KOPT-K1 (cell line): ENCODE measurements at regions not wholly inside any gene's neighbourhood (a gene's known extent, or its start where the extent isn't known, plus 50 kb on each side); places are given as distances from the start of the nearest gene placed in this dataset.

Experiments
- H3K27ac ChIP-seq: fragments of 200-600 bp; sonication (generic); 2 replicates; pipeline ENCODE4 v1.5.1; 2016; ENCODE audit warnings: antibody characterized with exemption, mild to moderate bottlenecking, low read depth, low read length; ENCODE audit not compliant: poor library complexity, severe bottlenecking
- H3K36me3 ChIP-seq: fragments of 200-600 bp; sonication (generic); 2 replicates; pipeline ENCODE4 v1.5.1; 2017; ENCODE audit warnings: antibody characterized with exemption, mild to moderate bottlenecking, low read length, moderate library complexity; ENCODE audit not compliant: insufficient read depth
- H3K9me3 ChIP-seq: fragments of 200-600 bp; sonication (generic); 2 replicates; pipeline ENCODE4 v1.5.1; 2017; ENCODE audit warnings: antibody characterized with exemption, low read length, mild to moderate bottlenecking; ENCODE audit not compliant: insufficient read depth, poor library complexity, severe bottlenecking

DNA sequence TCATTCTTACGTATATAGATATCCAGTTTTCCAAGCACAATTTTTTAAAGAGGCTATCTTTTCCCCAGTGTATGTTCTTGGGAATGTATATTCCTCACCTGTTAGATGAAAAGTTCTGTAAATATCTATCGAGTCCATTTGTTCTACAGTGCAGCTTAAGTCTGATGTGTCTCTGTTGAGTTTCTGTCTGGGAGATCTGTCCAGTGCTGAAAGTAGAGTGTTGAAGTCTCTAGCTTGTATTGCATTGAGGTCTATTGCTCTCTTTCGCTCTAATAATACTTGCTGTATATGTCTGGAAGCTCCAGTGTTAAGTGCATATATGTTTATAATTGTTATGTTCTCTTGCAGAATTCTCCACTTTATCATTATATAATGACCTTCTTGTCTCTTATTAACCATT, 373.1 kb downstream of the PPARGC1A start:
- Histone ChIP-seq H3K9me3 (no peaks in the 10 kb centered on the region), H3K27ac (no peak overlapping the region), H3K36me3 (no peaks in the 10 kb centered on the region)

DNA sequence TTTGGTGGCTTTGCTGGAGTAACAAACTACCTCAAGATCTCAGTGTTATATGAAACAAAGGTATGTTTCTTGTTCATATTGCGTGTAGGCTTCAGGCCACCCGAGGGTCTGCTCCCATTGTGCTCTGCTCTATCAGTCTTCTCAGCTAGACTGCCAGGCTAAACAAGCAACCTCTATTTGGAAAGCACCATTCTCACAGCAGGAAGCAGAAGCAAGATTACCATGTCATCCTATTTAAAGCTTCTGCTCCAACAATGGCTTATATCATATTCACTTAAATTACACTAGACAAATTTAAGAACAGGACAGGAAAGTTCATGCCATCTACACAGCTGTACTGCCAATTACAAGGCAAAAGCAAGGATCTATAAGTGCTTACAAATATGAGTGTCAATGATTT, 385.8 kb downstream of the PPARGC1A start:
- Histone ChIP-seq H3K36me3 (no peaks in the 10 kb centered on the region), H3K9me3 (no peaks in the 10 kb centered on the region), H3K27ac (no peak overlapping the region)

DNA sequence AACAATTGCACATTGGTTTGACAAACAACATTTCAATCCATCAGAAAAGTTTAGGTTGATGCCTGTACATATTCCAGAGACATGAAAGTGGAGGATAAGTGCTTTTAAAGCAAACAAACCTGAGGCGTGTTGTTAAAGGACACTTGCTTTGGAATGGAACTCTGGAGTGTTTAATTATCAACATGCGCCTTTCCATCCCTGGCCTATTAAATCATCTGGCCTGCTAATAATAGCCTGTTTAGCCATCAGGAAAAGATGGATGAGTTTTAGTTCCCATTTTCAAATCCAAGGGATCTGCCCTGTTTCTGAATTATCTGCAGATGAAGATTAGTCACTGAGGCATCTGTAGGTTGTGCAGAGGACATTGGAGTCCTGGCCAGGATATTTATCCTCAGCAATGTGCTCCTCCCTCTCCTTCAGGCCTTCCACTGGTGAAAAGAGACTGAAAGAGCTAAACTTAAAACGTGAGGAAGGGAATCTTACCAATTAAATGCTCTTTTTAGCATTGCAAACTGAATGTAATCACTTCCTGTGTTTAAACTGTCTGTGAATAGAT, 388.9 kb downstream of the PPARGC1A start:
- Histone ChIP-seq H3K9me3 (no peaks in the 10 kb centered on the region), H3K27ac (no peak overlapping the region), H3K36me3 (no peaks in the 10 kb centered on the region)

DNA sequence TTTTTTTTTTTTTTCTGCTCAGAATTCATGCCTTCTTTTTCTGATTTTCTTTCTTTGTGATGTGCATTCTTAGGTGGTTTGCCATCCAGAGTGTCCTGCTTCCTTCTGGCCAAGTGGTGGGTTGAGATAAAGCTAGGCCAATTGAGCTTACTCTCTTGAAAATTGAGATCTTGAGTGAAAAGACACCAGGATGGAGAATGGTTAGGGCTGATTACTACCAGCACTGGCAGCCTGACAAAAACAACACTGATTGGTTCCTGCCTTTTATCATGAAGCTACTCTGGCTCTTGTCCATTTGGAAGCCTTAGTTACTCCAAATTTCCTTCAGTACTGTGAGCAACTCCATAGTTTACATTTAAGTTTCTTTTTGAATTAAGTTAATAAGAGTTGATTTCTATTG, 404.0 kb downstream of the PPARGC1A start:
- Histone ChIP-seq H3K27ac (no peak overlapping the region), H3K9me3 (no peaks in the 10 kb centered on the region), H3K36me3 (no peaks in the 10 kb centered on the region)

DNA sequence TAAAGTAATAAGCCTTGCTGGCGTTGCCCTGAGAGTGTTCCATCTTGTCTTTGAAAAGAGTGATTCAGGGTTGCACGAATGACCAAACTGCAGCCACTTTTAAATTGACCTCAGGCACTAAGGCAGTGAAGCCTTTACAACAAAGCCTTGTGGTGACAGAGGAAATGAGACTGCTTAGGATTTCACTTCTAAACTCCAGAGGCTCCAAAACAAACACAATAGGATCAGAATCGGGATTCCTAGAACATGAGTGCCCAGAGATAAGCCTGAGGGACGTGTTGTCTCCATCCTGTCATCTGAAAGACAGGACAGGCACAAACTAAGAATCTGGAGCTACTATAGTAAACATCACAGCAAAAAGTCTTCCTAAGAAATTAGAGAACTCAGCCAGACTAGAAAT, 405.2 kb downstream of the PPARGC1A start:
- no peaks in the 10 kb centered on the region for H3K9me3 ChIP-seq
- no peaks in the 10 kb centered on the region for H3K36me3 ChIP-seq
- no peak overlapping the region for H3K27ac ChIP-seq

DNA sequence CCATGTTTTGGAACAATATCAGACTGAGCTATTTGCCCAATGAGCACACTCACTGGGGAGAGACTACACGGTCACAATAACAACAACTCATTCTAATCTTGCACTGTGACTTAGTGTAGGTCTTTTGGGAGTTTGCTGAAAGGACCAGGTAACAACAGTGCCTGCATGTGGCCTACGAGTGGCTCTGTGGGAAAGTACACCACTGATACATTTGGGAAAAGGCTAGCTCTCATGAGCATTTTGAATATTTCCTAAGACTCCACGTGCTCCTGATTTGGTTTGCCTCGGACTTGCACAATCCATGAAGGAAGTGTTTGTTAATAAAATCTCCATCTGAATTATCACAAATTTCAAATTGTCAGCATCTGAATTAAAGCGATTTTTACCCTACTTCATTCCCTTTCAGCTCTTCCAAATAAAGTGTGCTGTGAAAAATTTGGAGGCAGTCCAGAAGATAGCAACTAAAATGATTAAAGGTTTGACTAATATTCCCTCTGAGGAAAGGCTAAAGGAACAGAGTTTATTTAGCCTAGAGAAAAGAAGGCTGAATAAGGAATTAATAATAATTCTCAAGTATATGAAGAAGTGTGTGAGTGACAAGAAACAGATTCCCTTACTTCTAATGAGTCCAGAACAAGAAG, 406.4 kb downstream of the PPARGC1A start:
- H3K27ac ChIP-seq = no peak overlapping the region
- H3K9me3 ChIP-seq = no peaks in the 10 kb centered on the region
- H3K36me3 ChIP-seq = no peaks in the 10 kb centered on the region

DNA sequence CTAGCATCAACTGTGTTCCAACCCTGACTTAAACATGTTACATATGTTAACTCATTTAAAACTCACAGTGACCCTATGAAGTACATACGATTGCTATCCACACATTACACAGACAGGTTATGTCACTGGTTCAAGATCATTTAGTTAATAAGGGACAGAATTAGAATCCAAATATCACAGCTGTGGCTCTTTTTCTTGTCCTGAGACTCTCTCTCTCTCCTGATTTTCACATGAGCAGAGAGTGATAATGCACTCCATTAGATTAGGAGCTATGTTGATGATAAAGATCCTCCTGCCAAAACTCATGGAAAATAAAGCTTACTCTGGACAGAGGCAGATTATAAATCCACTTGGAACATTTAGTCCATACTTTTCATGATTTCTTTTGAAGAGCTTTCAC, 408.3 kb downstream of the PPARGC1A start:
- Histone ChIP-seq H3K9me3 (no peaks in the 10 kb centered on the region), H3K36me3 (no peaks in the 10 kb centered on the region), H3K27ac (no peak overlapping the region)

DNA sequence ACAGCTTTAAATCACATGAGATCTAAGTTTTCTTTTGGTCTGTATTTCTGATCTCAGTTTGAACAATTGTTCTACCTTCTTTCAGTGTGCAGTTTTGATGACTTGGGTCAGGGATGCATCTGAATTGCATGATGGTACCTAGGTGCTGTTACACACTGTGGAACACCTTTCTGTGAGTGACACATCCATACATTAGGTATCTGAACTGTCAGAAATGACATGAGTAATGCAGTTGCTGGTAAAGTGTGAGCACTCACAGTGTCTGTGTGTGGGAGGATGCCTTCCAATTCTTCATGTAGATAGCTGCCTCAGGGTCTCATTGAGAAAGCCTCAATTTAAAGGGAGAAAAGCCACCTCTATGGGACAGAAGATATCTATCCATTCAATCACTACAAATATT, 411.9 kb downstream of the PPARGC1A start:
- Histone ChIP-seq H3K27ac (no peak overlapping the region), H3K9me3 (no peaks in the 10 kb centered on the region), H3K36me3 (no peaks in the 10 kb centered on the region)

DNA sequence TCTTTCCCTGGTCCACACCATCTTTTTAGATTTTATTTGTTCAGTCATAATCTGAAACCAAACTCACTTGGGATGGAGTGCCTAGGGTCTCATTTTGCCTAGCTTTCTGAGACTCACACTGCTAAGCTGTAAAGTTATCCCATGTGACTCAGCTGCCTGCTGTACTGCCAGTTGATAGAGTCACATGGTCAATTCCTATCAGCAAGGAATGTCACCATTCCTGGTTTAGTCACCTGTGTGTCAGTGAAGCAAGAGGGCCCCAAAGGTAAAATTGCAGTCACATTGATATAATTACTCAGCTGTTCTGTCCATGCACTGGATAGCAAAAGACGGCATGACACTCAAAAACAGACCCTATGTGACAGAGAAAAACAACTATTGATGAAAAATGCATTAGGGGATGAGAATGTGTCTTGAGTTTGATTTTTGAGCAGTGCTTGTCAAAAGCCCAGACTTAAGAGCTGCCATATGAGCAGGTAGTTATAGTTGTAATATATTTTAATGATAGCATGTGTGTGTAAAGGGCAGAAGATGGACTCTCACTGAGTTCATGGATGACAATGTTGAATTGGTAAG, 413.2 kb downstream of the PPARGC1A start:
- Histone ChIP-seq H3K36me3 (no peaks in the 10 kb centered on the region), H3K9me3 (no peaks in the 10 kb centered on the region), H3K27ac (no peak overlapping the region)

DNA sequence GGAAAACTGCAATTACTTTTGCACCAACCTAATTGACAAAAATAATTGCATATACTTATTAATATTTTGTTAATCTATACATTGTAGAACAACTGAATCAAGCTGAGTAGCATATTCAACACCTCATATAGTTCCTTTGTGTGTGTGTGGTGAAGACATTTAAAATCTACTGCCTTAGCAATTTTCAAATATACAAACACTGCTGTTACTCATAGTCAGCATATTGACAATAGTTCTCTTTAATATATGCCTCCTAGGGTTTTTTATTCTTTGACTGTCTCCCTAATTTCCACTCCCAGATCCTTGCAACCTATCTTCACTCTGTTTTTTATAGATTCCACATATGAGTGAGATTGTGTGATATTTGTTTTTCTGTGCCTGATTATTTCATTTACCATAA, 426.8 kb downstream of the PPARGC1A start:
- Histone ChIP-seq H3K36me3 (no peaks in the 10 kb centered on the region), H3K27ac (no peak overlapping the region), H3K9me3 (no peaks in the 10 kb centered on the region)

DNA sequence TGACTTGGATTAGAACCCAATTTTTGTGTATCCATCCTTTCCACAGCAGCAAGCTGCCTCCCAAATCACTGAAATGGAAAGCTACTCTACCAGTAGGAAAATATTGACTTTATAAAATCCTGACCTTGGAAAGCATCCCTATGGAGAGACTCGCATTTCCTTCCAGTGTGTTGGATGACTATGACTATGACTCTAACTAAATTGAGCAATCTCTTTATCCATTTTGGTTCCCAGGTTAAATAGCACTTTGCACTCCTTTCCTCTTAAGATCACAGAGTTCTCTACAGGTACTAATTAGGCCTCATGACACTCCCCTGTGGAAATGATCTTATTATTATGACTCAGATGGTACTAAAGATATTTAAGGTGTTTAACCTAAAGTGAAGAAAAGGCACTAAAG, 431.8 kb downstream of the PPARGC1A start:
- H3K36me3 ChIP-seq = no peaks in the 10 kb centered on the region
- H3K27ac ChIP-seq = no peak overlapping the region
- H3K9me3 ChIP-seq = no peaks in the 10 kb centered on the region

DNA sequence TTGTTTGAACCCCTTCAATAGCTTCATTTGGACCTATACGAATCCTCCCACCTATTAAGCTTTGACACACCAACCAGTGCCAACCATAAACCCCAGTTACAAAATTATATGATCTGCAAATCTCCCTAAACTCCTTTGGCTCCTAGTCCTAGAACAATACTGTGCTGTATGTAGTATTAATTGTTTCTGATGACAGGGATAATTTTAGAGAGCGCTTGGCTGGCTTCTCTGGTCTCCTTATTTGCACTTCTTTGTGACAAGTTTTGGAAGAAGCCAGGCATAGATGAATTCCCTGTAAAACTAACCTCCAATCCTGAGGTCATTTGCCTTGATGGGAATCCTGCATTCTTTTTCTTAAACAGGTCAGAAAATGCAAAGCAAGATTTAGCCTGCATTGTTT, 433.0 kb downstream of the PPARGC1A start:
- Histone ChIP-seq H3K9me3 (no peaks in the 10 kb centered on the region), H3K27ac (no peak overlapping the region), H3K36me3 (no peaks in the 10 kb centered on the region)

DNA sequence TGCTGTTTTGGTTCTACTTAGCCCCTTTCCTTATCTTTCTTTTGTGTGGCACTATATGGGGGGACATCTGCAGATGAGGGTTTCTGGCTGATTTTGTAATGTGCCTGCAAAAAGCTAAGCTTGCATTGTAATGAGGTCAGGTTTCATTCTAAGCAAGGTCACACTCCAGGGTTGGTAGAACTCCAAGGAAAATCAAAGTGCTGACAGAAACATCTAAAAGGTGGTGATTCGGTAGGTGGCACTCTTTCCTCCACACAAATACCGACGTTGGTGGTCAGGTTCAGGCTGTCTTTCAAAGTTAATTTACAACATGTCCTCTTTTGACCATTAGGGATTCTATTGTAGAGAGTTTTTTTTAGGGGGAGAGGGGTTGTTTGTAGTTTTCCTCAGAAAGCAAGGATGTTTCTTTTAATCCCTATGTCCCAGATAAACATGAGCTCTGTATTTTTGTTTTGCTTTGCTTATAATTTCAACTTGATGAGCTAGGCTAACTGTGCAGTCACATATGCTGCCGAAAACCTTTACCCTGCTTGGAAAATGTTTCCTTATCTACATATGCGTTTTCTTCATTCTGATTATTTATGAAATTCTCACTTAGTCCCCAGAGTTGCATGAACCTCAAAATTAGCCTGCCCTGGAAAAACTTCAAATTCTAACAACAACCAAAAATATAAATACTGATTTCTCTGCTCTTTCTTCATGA, 434.2 kb downstream of the PPARGC1A start:
- H3K9me3 ChIP-seq = no peaks in the 10 kb centered on the region
- H3K36me3 ChIP-seq = no peaks in the 10 kb centered on the region
- H3K27ac ChIP-seq = no peak overlapping the region

DNA sequence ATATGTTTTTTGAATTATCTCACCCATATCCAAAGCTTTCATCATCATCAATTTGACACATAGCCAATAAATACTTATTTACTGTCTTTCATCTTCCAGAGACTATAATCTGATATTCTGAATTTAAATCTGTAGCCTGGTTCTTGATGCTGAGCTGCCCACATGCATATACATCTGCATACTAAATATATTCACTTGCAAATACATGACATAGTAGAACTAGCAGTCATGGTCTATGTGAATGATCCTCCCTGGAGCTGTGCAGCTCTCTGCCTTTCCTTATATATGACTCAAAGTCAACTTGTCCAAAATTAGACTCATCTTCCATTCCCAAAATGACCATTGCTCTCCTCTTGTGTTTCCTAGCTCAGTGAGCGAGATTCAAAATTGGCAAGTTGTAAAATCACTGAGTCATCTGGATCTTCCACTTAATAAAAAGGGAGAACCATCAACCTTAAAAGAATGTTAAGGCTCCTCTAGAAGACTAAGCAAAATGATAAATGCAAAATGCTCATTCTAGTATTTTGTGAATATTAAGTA, 448.2 kb downstream of the PPARGC1A start:
- Histone ChIP-seq H3K9me3 (no peaks in the 10 kb centered on the region), H3K27ac (no peak overlapping the region), H3K36me3 (no peaks in the 10 kb centered on the region)

DNA sequence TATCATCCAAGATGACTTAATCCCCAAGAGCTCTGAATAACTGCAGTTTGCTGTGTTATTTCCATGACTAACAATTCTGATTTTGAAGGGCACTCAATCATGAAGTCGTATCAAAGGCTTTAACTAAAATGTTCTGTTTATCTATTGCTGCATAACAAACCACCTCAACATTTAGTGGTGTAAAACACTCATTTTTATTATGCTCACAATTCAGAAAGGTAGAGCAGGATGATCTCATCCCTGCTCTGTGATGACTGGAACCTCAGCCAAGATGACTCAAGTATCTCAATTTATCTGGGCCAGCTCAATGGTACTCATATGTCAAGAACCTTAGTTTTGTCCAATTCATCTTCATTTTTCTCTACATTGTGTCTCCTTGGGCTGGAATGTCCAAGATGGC, 451.1 kb downstream of the PPARGC1A start:
- Histone ChIP-seq H3K36me3 (no peaks in the 10 kb centered on the region), H3K27ac (no peak overlapping the region), H3K9me3 (no peaks in the 10 kb centered on the region)
